ENCODE measurements at regions not wholly inside any gene's neighbourhood (a gene's known extent, or its start where the extent isn't known, plus 50 kb on each side); places are given as distances from the start of the nearest gene placed in this dataset.
A peak's percentile ranks its signal among the peaks of the same experiment; 100 is the strongest.

- DNase-seq (ENCODE audit: extremely low read depth in 1 of 11, low read depth in 9 of 11, low spot score in 4 of 11) = no peak
Observed at GRCh38 chr15:47496343-47497185, 220.7 kb upstream of the SEMA6D start.

- DNase-seq (ENCODE audit: extremely low read depth in 1 of 11, low read depth in 9 of 11, low spot score in 4 of 11) = no peak
Observed at GRCh38 chr15:47500842-47501241, 216.5 kb upstream of the SEMA6D start.

GRCh38 chr15:47502041-47502440 lies 215.3 kb upstream of the SEMA6D start:
- DNase-seq (ENCODE audit: extremely low read depth in 1 of 11, low read depth in 9 of 11, low spot score in 4 of 11) = no peak

GRCh38 chr15:47503876-47504275 lies 213.4 kb upstream of the SEMA6D start:
- DNase-seq (ENCODE audit: extremely low read depth in 1 of 11, low read depth in 9 of 11, low spot score in 4 of 11) = no peak

- DNase-seq (ENCODE audit: extremely low read depth in 1 of 11, low read depth in 9 of 11, low spot score in 4 of 11) = no peak
Observed at GRCh38 chr15:47504624-47505256, 212.6 kb upstream of the SEMA6D start.

- no peak for DNase-seq (ENCODE audit: extremely low read depth in 1 of 11, low read depth in 9 of 11, low spot score in 4 of 11)
Observed at GRCh38 chr15:47505712-47506328, 211.5 kb upstream of the SEMA6D start.

GRCh38 chr15:47506329-47507100 lies 210.8 kb upstream of the SEMA6D start:
- DNase-seq (ENCODE audit: extremely low read depth in 1 of 11, low read depth in 9 of 11, low spot score in 4 of 11) = no peak

GRCh38 chr15:47507221-47507985 lies 209.9 kb upstream of the SEMA6D start:
- no peak for DNase-seq (ENCODE audit: extremely low read depth in 1 of 11, low read depth in 9 of 11, low spot score in 4 of 11)

- peak in 1 of 11 donors; percentile 27 for DNase-seq (ENCODE audit: extremely low read depth in 1 of 11, low read depth in 9 of 11, low spot score in 4 of 11)
Observed at GRCh38 chr15:47511261-47511660, 206.0 kb upstream of the SEMA6D start.

- DNase-seq (ENCODE audit: extremely low read depth in 1 of 11, low read depth in 9 of 11, low spot score in 4 of 11) = no peak
Observed at GRCh38 chr15:47513471-47513870, 203.8 kb upstream of the SEMA6D start.

GRCh38 chr15:47514200-47514652 lies 203.1 kb upstream of the SEMA6D start:
- no peak for DNase-seq (ENCODE audit: extremely low read depth in 1 of 11, low read depth in 9 of 11, low spot score in 4 of 11)

GRCh38 chr15:47516558-47516957 lies 200.7 kb upstream of the SEMA6D start:
- no peak for DNase-seq (ENCODE audit: extremely low read depth in 1 of 11, low read depth in 9 of 11, low spot score in 4 of 11)

- DNase-seq (ENCODE audit: extremely low read depth in 1 of 11, low read depth in 9 of 11, low spot score in 4 of 11) = no peak
Observed at GRCh38 chr15:47516972-47517371, 200.3 kb upstream of the SEMA6D start.

- no peak for DNase-seq (ENCODE audit: extremely low read depth in 1 of 11, low read depth in 9 of 11, low spot score in 4 of 11)
Observed at GRCh38 chr15:47517737-47518136, 199.6 kb upstream of the SEMA6D start.

GRCh38 chr15:47523681-47524475 lies 193.4 kb upstream of the SEMA6D start:
- DNase-seq (ENCODE audit: extremely low read depth in 1 of 11, low read depth in 9 of 11, low spot score in 4 of 11) = no peak

GRCh38 chr15:47529241-47529640 lies 188.1 kb upstream of the SEMA6D start:
- no peak for DNase-seq (ENCODE audit: extremely low read depth in 1 of 11, low read depth in 9 of 11, low spot score in 4 of 11)

GRCh38 chr15:47534673-47535072 lies 182.6 kb upstream of the SEMA6D start:
- DNase-seq (ENCODE audit: extremely low read depth in 1 of 11, low read depth in 9 of 11, low spot score in 4 of 11) = no peak

GRCh38 chr15:47541562-47541961 lies 175.7 kb upstream of the SEMA6D start:
- no peak for DNase-seq (ENCODE audit: extremely low read depth in 1 of 11, low read depth in 9 of 11, low spot score in 4 of 11)

Measured in renal cortex interstitium (tissue), 11 donors.